MG63 (cell line): ENCODE measurements at regions not wholly inside any gene's neighbourhood (a gene's known extent, or its start where the extent isn't known, plus 50 kb on each side); places are given as distances from the start of the nearest gene placed in this dataset.
"Not testable (repeated sequence)": the region's sequence is repeated elsewhere in the genome, so short reads cannot be mapped to it uniquely, and the experiment has no call there.

Source experiments
- DNase-seq: peaks from one replicate; pipeline ENCODE4 v3.0.0-alpha.2; 2020
- H3K27me3 ChIP-seq: fragments of 250-450 bp; sonication (Bioruptor Pico); 2 replicates; pipeline ENCODE4 v1.5.1; 2020; ENCODE audit warnings: mild to moderate bottlenecking, moderate library complexity
- H3K36me3 ChIP-seq: fragments of 250-450 bp; sonication (Bioruptor Pico); 2 replicates; pipeline ENCODE4 v1.5.1; 2020; ENCODE audit warnings: mild to moderate bottlenecking, moderate library complexity
- H3K4me3 ChIP-seq: fragments of 250-450 bp; sonication (Bioruptor Pico); 2 replicates; pipeline ENCODE4 v1.5.1; 2020; ENCODE audit warnings: mild to moderate bottlenecking, moderate library complexity
- H3K9me3 ChIP-seq: fragments of 250-450 bp; sonication (Bioruptor Pico); 2 replicates; pipeline ENCODE4 v1.5.1; 2020; ENCODE audit warnings: mild to moderate bottlenecking, moderate library complexity

- Histone ChIP-seq H3K36me3 (no peaks in the 10 kb centered on the region), H3K27me3 (no peaks in the 10 kb centered on the region), H3K4me3 (no peak overlapping the region), H3K9me3 (no peaks in the 10 kb centered on the region)
- DNase-seq, result no peak
Observed at GRCh38 chr4:164614999-164615398, 138.9 kb upstream of the SMIM31 start.

- Histone ChIP-seq H3K27me3 (no peaks in the 10 kb centered on the region), H3K4me3 (no peak overlapping the region), H3K9me3 (no peaks in the 10 kb centered on the region), H3K36me3 (no peaks in the 10 kb centered on the region)
- DNase-seq, result no peak
Observed at GRCh38 chr4:164615964-164616363, 138.0 kb upstream of the SMIM31 start.

- DNase-seq, result no peak
- no peaks in the 10 kb centered on the region for H3K27me3 ChIP-seq
- H3K36me3 ChIP-seq, result no peaks in the 10 kb centered on the region
- no peaks in the 10 kb centered on the region for H3K9me3 ChIP-seq
- no peak overlapping the region for H3K4me3 ChIP-seq
Observed at GRCh38 chr4:164616961-164617360, 137.0 kb upstream of the SMIM31 start.

GRCh38 chr4:164617426-164617825 lies 136.5 kb upstream of the SMIM31 start:
- H3K27me3 ChIP-seq, result no peaks in the 10 kb centered on the region
- no peaks in the 10 kb centered on the region for H3K36me3 ChIP-seq
- H3K9me3 ChIP-seq, result no peaks in the 10 kb centered on the region
- H3K4me3 ChIP-seq, result no peak overlapping the region
- no peak for DNase-seq

GRCh38 chr4:164617911-164618310 lies 136.0 kb upstream of the SMIM31 start:
- DNase-seq, result no peak
- H3K4me3 ChIP-seq, result no peak overlapping the region
- no peaks in the 10 kb centered on the region for H3K9me3 ChIP-seq
- no peaks in the 10 kb centered on the region for H3K36me3 ChIP-seq
- H3K27me3 ChIP-seq, result no peaks in the 10 kb centered on the region

GRCh38 chr4:164621886-164622521 lies 131.9 kb upstream of the SMIM31 start:
- peak; percentile 6 for DNase-seq
- no peak overlapping the region for H3K4me3 ChIP-seq
- H3K27me3 ChIP-seq, result no peaks in the 10 kb centered on the region
- no peaks in the 10 kb centered on the region; the same call in 1 of the 2 replicates for H3K9me3 ChIP-seq
- no peaks in the 10 kb centered on the region for H3K36me3 ChIP-seq

GRCh38 chr4:164623099-164623498 lies 130.8 kb upstream of the SMIM31 start:
- Histone ChIP-seq H3K27me3 (no peaks in the 10 kb centered on the region), H3K4me3 (no peak overlapping the region), H3K9me3 (no peaks in the 10 kb centered on the region; the same call in 1 of the 2 replicates), H3K36me3 (no peaks in the 10 kb centered on the region)
- DNase-seq, result no peak

- H3K4me3 ChIP-seq, result no peak overlapping the region
- H3K9me3 ChIP-seq, result no peaks in the 10 kb centered on the region
- H3K27me3 ChIP-seq, result no peaks in the 10 kb centered on the region
- no peak for DNase-seq
- no peaks in the 10 kb centered on the region for H3K36me3 ChIP-seq
Observed at GRCh38 chr4:164639001-164639400, 114.9 kb upstream of the SMIM31 start.

- no peaks in the 10 kb centered on the region for H3K27me3 ChIP-seq
- H3K36me3 ChIP-seq, result no peaks in the 10 kb centered on the region
- DNase-seq, result peak; percentile 26
- H3K4me3 ChIP-seq, result no peak overlapping the region
- H3K9me3 ChIP-seq, result no peaks in the 10 kb centered on the region
Observed at GRCh38 chr4:164648151-164648848, 105.6 kb upstream of the SMIM31 start.

- DNase-seq, result no peak
Observed at GRCh38 chr4:164648849-164649212, 105.1 kb upstream of the SMIM31 start.

GRCh38 chr4:164659765-164660164 lies 94.2 kb upstream of the SMIM31 start:
- H3K9me3 ChIP-seq, result no peaks in the 10 kb centered on the region
- DNase-seq, result no peak
- no peaks in the 10 kb centered on the region for H3K36me3 ChIP-seq

More at GRCh38 chr4:164648849-164649212, 105.1 kb upstream of the SMIM31 start:
- Histone ChIP-seq H3K36me3 (no peaks in the 10 kb centered on the region), H3K4me3 (no peak overlapping the region), H3K9me3 (no peaks in the 10 kb centered on the region; the same call in 1 of the 2 replicates), H3K27me3 (no peaks in the 10 kb centered on the region)

GRCh38 chr4:164676152-164676551 lies 77.8 kb upstream of the SMIM31 start:
- not testable (repeated sequence) for DNase-seq

More at GRCh38 chr4:164659765-164660164, 94.2 kb upstream of the SMIM31 start:
- no peak overlapping the region for H3K4me3 ChIP-seq
- no peaks in the 10 kb centered on the region for H3K27me3 ChIP-seq

GRCh38 chr4:164683040-164683439 lies 70.9 kb upstream of the SMIM31 start:
- Histone ChIP-seq H3K9me3 (no peaks in the 10 kb centered on the region), H3K27me3 (no peaks in the 10 kb centered on the region), H3K36me3 (no peaks in the 10 kb centered on the region), H3K4me3 (no peak overlapping the region)
- no peak for DNase-seq

More at GRCh38 chr4:164676152-164676551, 77.8 kb upstream of the SMIM31 start:
- H3K9me3 ChIP-seq, H3K4me3 ChIP-seq, H3K36me3 ChIP-seq, H3K27me3 ChIP-seq: not testable (repeated sequence)

- no peaks in the 10 kb centered on the region for H3K9me3 ChIP-seq
- no peak for DNase-seq
- no peaks in the 10 kb centered on the region for H3K27me3 ChIP-seq
- no peak overlapping the region for H3K4me3 ChIP-seq
- no peaks in the 10 kb centered on the region for H3K36me3 ChIP-seq
Observed at GRCh38 chr4:164695650-164696049, 58.3 kb upstream of the SMIM31 start.

GRCh38 chr4:164700471-164700870 lies 53.5 kb upstream of the SMIM31 start:
- no peaks in the 10 kb centered on the region for H3K27me3 ChIP-seq
- H3K9me3 ChIP-seq, result no peaks in the 10 kb centered on the region
- DNase-seq, result peak; percentile 5
- H3K4me3 ChIP-seq, result no peak overlapping the region
- H3K36me3 ChIP-seq, result no peaks in the 10 kb centered on the region

GRCh38 chr4:164701665-164702064 lies 52.3 kb upstream of the SMIM31 start:
- no peak overlapping the region for H3K4me3 ChIP-seq
- H3K27me3 ChIP-seq, result no peaks in the 10 kb centered on the region
- H3K36me3 ChIP-seq, result no peaks in the 10 kb centered on the region
- no peaks in the 10 kb centered on the region for H3K9me3 ChIP-seq
- no peak for DNase-seq
